RWPE2 (cell line): ENCODE measurements at regions not wholly inside any gene's neighbourhood (a gene's known extent, or its start where the extent isn't known, plus 50 kb on each side); places are given as distances from the start of the nearest gene placed in this dataset.

Experiments used
- ATAC-seq: fragments of 200-7000 bp; cut with Tn5 transposase; 3 replicates; pipeline ENCODE4 v1.9.1; 2021; ENCODE audit warnings: low read depth
- DNase-seq: peaks from one replicate; pipeline ENCODE4 v3.0.0-alpha.2; 2020; ENCODE audit warnings: low spot score
- H3K27ac ChIP-seq: fragments of 450-650 bp; 2 replicates; pipeline ENCODE4 v1.5.1; 2017; ENCODE audit warnings: mild to moderate bottlenecking; ENCODE audit not compliant: poor library complexity, severe bottlenecking
- H3K27me3 ChIP-seq: fragments of 250-450 bp; sonication (Bioruptor Pico); 2 replicates; pipeline ENCODE4 v1.5.1; 2021; ENCODE audit warnings: mild to moderate bottlenecking, moderate library complexity; ENCODE audit not compliant: insufficient read depth, poor library complexity, severe bottlenecking
- H3K36me3 ChIP-seq: fragments of 250-450 bp; sonication (Bioruptor Pico); 2 replicates; pipeline ENCODE4 v1.5.1; 2020; ENCODE audit warnings: low read depth, mild to moderate bottlenecking, moderate library complexity
- H3K4me1 ChIP-seq: fragments of 250-450 bp; sonication (Bioruptor Pico); 2 replicates; pipeline ENCODE4 v1.5.1; 2021; ENCODE audit warnings: mild to moderate bottlenecking, moderate library complexity; ENCODE audit not compliant: insufficient read depth, poor library complexity, severe bottlenecking
- H3K4me3 ChIP-seq: fragments of 250-450 bp; sonication (Bioruptor Pico); 2 replicates; pipeline ENCODE4 v1.5.1; 2021; ENCODE audit warnings: mild to moderate bottlenecking, moderate library complexity; ENCODE audit not compliant: severe bottlenecking
- H3K9me3 ChIP-seq: fragments of 250-450 bp; sonication (Bioruptor Pico); 2 replicates; pipeline ENCODE4 v1.5.1; 2021; ENCODE audit warnings: mild to moderate bottlenecking, moderate library complexity; ENCODE audit not compliant: severe bottlenecking
- CTCF ChIP-seq: fragments of 450-650 bp; IDR thresholded peaks from one replicate; pipeline ENCODE4 v1.5.1; 2017; ENCODE audit warnings: mild to moderate bottlenecking, moderate library complexity; ENCODE audit not compliant: poor library complexity, severe bottlenecking

- DNase-seq (no peak), ATAC-seq (no peak)
- no peak overlapping the region for H3K27ac ChIP-seq
- no peaks in the 10 kb centered on the region for H3K36me3 ChIP-seq
- H3K27me3 ChIP-seq: peaks cover 24% of the 10 kb centered on the region
- no peaks in the 10 kb centered on the region for H3K9me3 ChIP-seq
- TF ChIP-seq CTCF: no peak
- no peak overlapping the region for H3K4me3 ChIP-seq
- H3K4me1 ChIP-seq: no peaks in the 10 kb centered on the region
Measured at GRCh38 chr18:25817546-25818237, 272.7 kb downstream of the SS18 start.

DNA sequence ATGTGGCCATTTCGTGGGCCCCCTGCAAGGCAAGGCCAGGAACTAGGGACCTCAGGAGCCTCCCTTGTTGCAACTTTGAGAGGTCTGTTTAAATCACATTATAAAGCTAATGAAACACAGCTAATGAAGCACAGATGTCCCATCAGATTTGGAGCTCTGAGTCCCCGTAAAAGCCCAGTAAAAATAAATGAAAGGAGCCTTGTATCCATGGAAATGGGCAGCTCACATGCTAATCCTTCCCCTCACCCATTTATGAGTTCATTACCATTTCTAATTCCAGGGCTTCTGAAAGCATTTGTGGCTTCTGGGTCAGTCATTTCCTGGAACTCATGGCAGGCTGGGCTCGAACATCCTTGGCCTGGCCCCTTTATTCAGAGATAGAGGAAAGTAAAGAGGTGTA is 274.8 kb downstream of the SS18 start:
- DNase-seq: no peak
- Histone ChIP-seq H3K27me3 (peaks cover 25% of the 10 kb centered on the region), H3K4me1 (no peaks in the 10 kb centered on the region), H3K9me3 (no peaks in the 10 kb centered on the region), H3K4me3 (no peak overlapping the region), H3K36me3 (no peaks in the 10 kb centered on the region), H3K27ac (no peak overlapping the region)
- TF ChIP-seq CTCF: no peak
- ATAC-seq: no peak

DNA sequence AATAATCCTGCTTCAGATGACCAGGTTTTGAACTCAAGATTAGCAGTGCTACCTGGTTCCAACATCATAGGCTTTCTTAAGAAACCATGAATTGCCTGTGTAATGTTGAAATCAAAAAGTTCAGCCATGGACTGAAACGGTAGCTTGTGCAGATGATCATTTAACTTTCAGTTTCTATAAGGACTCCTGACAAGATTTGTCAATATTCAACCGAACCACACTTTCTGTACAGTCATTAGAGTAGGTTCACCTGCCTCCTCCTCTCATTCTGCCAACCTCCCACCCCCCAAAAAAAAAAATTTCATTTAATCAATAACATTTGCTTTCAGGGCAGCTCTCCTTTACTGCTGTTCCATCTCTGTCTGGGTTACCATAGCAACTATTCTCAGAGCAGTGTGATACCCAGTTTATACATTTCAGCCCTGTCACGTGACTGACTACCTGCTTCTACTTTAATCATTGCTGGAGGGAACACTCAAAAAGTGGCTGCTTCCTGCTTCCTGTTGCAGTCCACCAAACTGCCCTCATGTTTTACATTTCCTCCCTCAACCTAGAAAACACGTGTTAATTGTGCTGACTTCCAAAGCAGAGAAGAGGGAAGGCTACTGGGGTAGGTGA is 275.5 kb downstream of the SS18 start:
- DNase-seq (no peak), ATAC-seq (no peak)
- TF ChIP-seq CTCF: no peak
- Histone ChIP-seq H3K27ac (no peak overlapping the region), H3K36me3 (no peaks in the 10 kb centered on the region), H3K27me3 (peaks cover 23% of the 10 kb centered on the region), H3K9me3 (no peaks in the 10 kb centered on the region), H3K4me3 (no peak overlapping the region), H3K4me1 (no peaks in the 10 kb centered on the region)

DNA sequence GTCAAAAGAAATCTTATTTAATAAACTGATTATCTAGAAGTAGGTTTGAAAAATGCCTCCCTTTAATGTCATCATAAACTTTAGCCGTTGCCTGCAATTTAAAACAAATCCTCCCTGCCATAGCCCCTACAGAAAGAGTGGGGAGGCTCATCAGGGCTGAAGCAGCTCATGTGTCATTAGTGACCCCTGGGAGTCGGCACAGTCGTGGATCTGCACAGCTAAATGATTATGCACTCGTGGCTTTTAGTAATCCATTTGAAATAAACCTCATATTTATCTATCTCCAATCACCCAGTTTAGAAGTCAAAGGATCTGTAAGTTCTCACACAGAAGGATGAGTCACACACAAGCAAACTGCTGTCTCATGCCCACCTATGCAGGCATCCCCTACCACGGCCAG is 277.3 kb downstream of the SS18 start:
- peaks cover 16% of the 10 kb centered on the region for H3K27me3 ChIP-seq
- no peaks in the 10 kb centered on the region for H3K36me3 ChIP-seq
- TF ChIP-seq CTCF: no peak
- H3K4me3 ChIP-seq: no peak overlapping the region
- H3K4me1 ChIP-seq: no peaks in the 10 kb centered on the region
- no peaks in the 10 kb centered on the region for H3K9me3 ChIP-seq
- DNase-seq (no peak), ATAC-seq (no peak)
- no peak overlapping the region for H3K27ac ChIP-seq

DNA sequence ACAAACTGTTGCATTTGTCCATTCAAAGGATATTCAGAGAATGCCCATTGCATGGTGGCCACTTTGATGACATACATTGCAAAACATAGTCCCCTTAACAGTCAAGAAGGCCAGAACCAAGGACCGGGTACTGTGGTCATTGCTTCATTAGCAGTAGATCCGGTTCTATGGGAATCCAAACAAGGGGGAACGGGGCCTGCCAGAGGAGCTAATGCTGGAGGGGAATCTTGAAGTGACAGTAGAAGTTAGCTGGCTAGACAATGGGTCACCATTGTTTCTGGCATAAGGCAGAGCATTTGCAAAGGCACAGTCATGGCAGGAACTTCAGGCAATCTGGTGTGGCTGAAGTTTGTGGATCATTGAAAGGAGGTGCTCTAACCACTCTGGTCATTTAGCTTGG is 279.7 kb downstream of the SS18 start:
- TF ChIP-seq CTCF: no peak
- H3K27me3 ChIP-seq: peaks cover 6% of the 10 kb centered on the region
- no peak overlapping the region for H3K4me3 ChIP-seq
- no peak overlapping the region for H3K27ac ChIP-seq
- H3K4me1 ChIP-seq: no peaks in the 10 kb centered on the region
- H3K36me3 ChIP-seq: no peaks in the 10 kb centered on the region
- DNase-seq (no peak), ATAC-seq (no peak)
- H3K9me3 ChIP-seq: no peaks in the 10 kb centered on the region
